ENCODE measurements at regions not wholly inside any gene's neighbourhood (a gene's known extent, or its start where the extent isn't known, plus 50 kb on each side); places are given as distances from the start of the nearest gene placed in this dataset.

- DNase-seq (ENCODE audit: low read depth, low spot score), result no peak
- H3K27ac ChIP-seq, result no peak overlapping the region
These were observed 394.5 kb downstream of the RERGL start for GRCh38 chr12:17695495-17695894.

- no peak for DNase-seq (ENCODE audit: low read depth, low spot score)
- H3K27ac ChIP-seq, result no peak overlapping the region
These were observed 398.6 kb downstream of the RERGL start for GRCh38 chr12:17691369-17691768.

- H3K27ac ChIP-seq, result no peak overlapping the region
- no peak for DNase-seq (ENCODE audit: low read depth, low spot score)
These were observed 409.8 kb downstream of the RERGL start for GRCh38 chr12:17680220-17680619.

GRCh38 chr12:17666641-17667324 lies 423.2 kb downstream of the RERGL start:
- H3K27ac ChIP-seq, result no peak overlapping the region
- DNase-seq (ENCODE audit: low read depth, low spot score), result no peak

GRCh38 chr12:17665839-17666238 lies 424.2 kb downstream of the RERGL start:
- DNase-seq (ENCODE audit: low read depth, low spot score), result no peak
- H3K27ac ChIP-seq, result no peak overlapping the region

- H3K27ac ChIP-seq, result no peak overlapping the region
- DNase-seq (ENCODE audit: low read depth, low spot score), result peak; percentile 3
These were observed 428.7 kb downstream of the RERGL start for GRCh38 chr12:17661250-17661649.

GRCh38 chr12:17652436-17652835 lies 437.6 kb downstream of the RERGL start:
- DNase-seq (ENCODE audit: low read depth, low spot score), result no peak

GRCh38 chr12:17642340-17642650 lies 447.7 kb downstream of the RERGL start:
- H3K27ac ChIP-seq, result no peak overlapping the region
- DNase-seq (ENCODE audit: low read depth, low spot score), result no peak

More at GRCh38 chr12:17652436-17652835, 437.6 kb downstream of the RERGL start:
- H3K27ac ChIP-seq, result no peak overlapping the region

GRCh38 chr12:17640615-17641014 lies 449.4 kb downstream of the RERGL start:
- no peak for DNase-seq (ENCODE audit: low read depth, low spot score)
- no peak overlapping the region for H3K27ac ChIP-seq

GRCh38 chr12:17618831-17619230 lies 471.2 kb downstream of the RERGL start:
- H3K27ac ChIP-seq, result no peak overlapping the region
- no peak for DNase-seq (ENCODE audit: low read depth, low spot score)

GRCh38 chr12:17609701-17610100 lies 480.3 kb downstream of the RERGL start:
- DNase-seq (ENCODE audit: low read depth, low spot score), result no peak
- H3K27ac ChIP-seq, result no peak overlapping the region

- H3K27ac ChIP-seq, result no peak overlapping the region
- DNase-seq (ENCODE audit: low read depth, low spot score), result no peak
These were observed 480.8 kb downstream of the RERGL start for GRCh38 chr12:17609153-17609552.

GRCh38 chr12:17595111-17595510 lies 494.9 kb downstream of the RERGL start:
- no peak for DNase-seq (ENCODE audit: low read depth, low spot score)
- no peak overlapping the region for H3K27ac ChIP-seq

- no peak for DNase-seq (ENCODE audit: low read depth, low spot score)
- no peak overlapping the region for H3K27ac ChIP-seq
These were observed 496.1 kb downstream of the RERGL start for GRCh38 chr12:17593715-17594406.

GRCh38 chr12:17592472-17592871 lies 497.5 kb downstream of the RERGL start:
- no peak overlapping the region for H3K27ac ChIP-seq
- no peak for DNase-seq (ENCODE audit: low read depth, low spot score)

- DNase-seq (ENCODE audit: low read depth, low spot score), result no peak
- H3K27ac ChIP-seq, result no peak overlapping the region
These were observed 498.9 kb downstream of the RERGL start for GRCh38 chr12:17591005-17591681.

GRCh38 chr12:17588968-17589367 lies 501.0 kb downstream of the RERGL start:
- DNase-seq (ENCODE audit: low read depth, low spot score), result no peak
- no peak overlapping the region for H3K27ac ChIP-seq

GRCh38 chr12:17579205-17580026 lies 510.6 kb downstream of the RERGL start:
- no peak overlapping the region for H3K27ac ChIP-seq
- no peak for DNase-seq (ENCODE audit: low read depth, low spot score)

GRCh38 chr12:17577405-17577804 lies 512.6 kb downstream of the RERGL start:
- no peak for DNase-seq (ENCODE audit: low read depth, low spot score)
- no peak overlapping the region for H3K27ac ChIP-seq

GRCh38 chr12:17572250-17572649 lies 517.7 kb downstream of the RERGL start:
- DNase-seq (ENCODE audit: low read depth, low spot score), result no peak
- no peak overlapping the region for H3K27ac ChIP-seq

- no peak for DNase-seq (ENCODE audit: low read depth, low spot score)
- no peak overlapping the region for H3K27ac ChIP-seq
These were observed 518.9 kb downstream of the RERGL start for GRCh38 chr12:17571047-17571446.

All from epithelial cell of prostate (primary cell).